ENCODE measurements at regions not wholly inside any gene's neighbourhood (a gene's known extent, or its start where the extent isn't known, plus 50 kb on each side); places are given as distances from the start of the nearest gene placed in this dataset.

DNA sequence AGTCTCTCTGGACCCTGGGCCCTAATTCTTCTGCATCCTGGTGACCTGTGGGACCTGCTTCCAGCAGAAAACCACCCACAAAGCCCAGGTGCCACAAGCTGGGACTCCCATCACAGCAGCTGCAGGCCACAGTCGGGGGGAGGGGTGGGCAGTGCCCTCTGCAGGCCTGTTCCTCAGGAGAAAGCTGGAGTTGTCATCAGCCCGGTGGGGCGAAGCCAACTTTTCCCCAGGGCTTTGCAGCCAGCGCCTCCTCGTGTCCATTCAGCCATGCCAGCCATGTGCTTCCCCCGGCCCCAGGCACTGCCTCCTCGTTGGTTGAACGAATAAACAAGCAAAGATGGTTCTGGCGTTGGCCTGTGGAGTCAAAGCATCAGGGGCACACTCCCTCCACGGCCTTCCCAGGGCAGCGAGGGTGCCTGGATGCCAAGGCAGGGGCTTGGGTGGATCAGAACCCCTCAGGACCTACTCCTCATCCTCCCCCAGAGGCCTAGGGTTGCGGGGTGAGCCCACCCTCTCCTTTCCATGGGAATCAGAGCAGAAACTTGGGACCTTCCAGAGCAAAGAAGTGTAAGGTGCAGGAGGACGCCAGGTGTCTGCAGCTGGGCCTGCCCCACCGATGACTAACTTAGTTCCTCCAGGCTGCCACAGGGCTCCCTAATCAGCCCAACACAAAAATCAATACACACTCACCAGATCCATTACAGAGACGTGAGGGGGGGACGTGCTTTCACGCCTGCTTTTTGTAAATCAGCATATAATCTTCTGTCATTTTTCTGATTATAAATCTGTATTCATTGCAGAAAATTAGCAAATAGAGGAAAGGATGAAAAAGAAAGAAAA lies 75.7 kb upstream of the RAB6C start:
- Histone ChIP-seq H3K27me3 (ENCODE audit: control insufficient read depth in 2 of 2, insufficient read depth in 2 of 2, low read length in 2 of 2) (no peaks in the 10 kb centered on the region), H3K9ac (replicated peaks; ENCODE audit: extremely low read depth, insufficient read depth, low read length) (no peak overlapping the region), H3K4me1 (ENCODE audit: control insufficient read depth, extremely low read depth, insufficient read depth, low read length) (no peaks in the 10 kb centered on the region), H3K4me2 (ENCODE audit: insufficient read depth, low read length) (no peak overlapping the region), H3K9me3 (replicated peaks; ENCODE audit: control insufficient read depth, insufficient read depth, low read length) (no peaks in the 10 kb centered on the region), H4K20me1 (replicated peaks; ENCODE audit: control insufficient read depth, extremely low read depth, insufficient read depth, low read length) (no peaks in the 10 kb centered on the region), H3K27ac (ENCODE audit: insufficient read depth, low read depth, low read length) (no peak overlapping the region), H3K4me3 (replicated peaks in 1 of 3; ENCODE audit: insufficient read depth in 1 of 3, low read depth in 1 of 3, low read length in 3 of 3) (no peak overlapping the region), H3K36me3 (ENCODE audit: control insufficient read depth in 2 of 2, extremely low read depth in 1 of 2, insufficient read depth in 2 of 2, low read length in 2 of 2) (no peaks in the 10 kb centered on the region), H3K79me2 (ENCODE audit: control insufficient read depth, insufficient read depth, low read length) (no peaks in the 10 kb centered on the region), H2AFZ (ENCODE audit: low read depth, low read length) (no peak overlapping the region), H3K9me1 (replicated peaks; ENCODE audit: control insufficient read depth, extremely low read depth, insufficient read depth, low read length) (no peaks in the 10 kb centered on the region)
- no peak for TF ChIP-seq JUN (IDR thresholded peaks at IDR 0.05; ENCODE audit: borderline replicate concordance, insufficient read depth, insufficient read length, low read depth)
- no peak for TF ChIP-seq MYC (IDR thresholded peaks at IDR 0.05; ENCODE audit: low read depth, low read length)
- no peak for TF ChIP-seq POLR2A (IDR thresholded peaks at IDR 0.05; ENCODE audit: low read depth, low read length)
- no peak for TF ChIP-seq EZH2 (IDR thresholded peaks at IDR 0.05; ENCODE audit: borderline replicate concordance, low read depth, low read length, severe bottlenecking)
- TF ChIP-seq, protein P1, sequence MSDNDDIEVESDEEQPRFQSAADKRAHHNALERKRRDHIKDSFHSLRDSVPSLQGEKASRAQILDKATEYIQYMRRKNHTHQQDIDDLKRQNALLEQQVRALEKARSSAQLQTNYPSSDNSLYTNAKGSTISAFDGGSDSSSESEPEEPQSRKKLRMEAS (IDR thresholded peaks at IDR 0.05; ENCODE audit: insufficient read depth, insufficient read length) = no peak
- TF ChIP-seq, protein P2, sequence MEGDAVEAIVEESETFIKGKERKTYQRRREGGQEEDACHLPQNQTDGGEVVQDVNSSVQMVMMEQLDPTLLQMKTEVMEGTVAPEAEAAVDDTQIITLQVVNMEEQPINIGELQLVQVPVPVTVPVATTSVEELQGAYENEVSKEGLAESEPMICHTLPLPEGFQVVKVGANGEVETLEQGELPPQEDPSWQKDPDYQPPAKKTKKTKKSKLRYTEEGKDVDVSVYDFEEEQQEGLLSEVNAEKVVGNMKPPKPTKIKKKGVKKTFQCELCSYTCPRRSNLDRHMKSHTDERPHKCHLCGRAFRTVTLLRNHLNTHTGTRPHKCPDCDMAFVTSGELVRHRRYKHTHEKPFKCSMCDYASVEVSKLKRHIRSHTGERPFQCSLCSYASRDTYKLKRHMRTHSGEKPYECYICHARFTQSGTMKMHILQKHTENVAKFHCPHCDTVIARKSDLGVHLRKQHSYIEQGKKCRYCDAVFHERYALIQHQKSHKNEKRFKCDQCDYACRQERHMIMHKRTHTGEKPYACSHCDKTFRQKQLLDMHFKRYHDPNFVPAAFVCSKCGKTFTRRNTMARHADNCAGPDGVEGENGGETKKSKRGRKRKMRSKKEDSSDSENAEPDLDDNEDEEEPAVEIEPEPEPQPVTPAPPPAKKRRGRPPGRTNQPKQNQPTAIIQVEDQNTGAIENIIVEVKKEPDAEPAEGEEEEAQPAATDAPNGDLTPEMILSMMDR (IDR thresholded peaks at IDR 0.05; ENCODE audit: extremely low read depth in 1 of 2, insufficient read depth in 1 of 2, low read depth in 1 of 2, low read length in 2 of 2) = no peak
- DNase-seq (ENCODE audit: low read depth, low spot score) (no peak), FAIRE-seq (no peak)
- CTCF ChIA-PET = interaction anchor here (1.1 kb wide), 1 partner anchor 1583 kb away, joined by 3 read pairs; no protein-coding TSS in a partner anchor
- POLR2A ChIA-PET = no interaction called here
- dilution Hi-C loops (cut with MboI; ENCODE audit: extremely low pct_ligation_motif_present, low sequenced_read_pairs) (no loop called here), intact Hi-C loops (cut with micrococcal nuclease) (no loop called here)
- no TSS peak for BruUV-seq (replicated peaks)
